HAP-1 (cell line): ENCODE measurements at regions not wholly inside any gene's neighbourhood (a gene's known extent, or its start where the extent isn't known, plus 50 kb on each side); places are given as distances from the start of the nearest gene placed in this dataset.
"Not testable (repeated sequence)": the region's sequence is repeated elsewhere in the genome, so short reads cannot be mapped to it uniquely, and the experiment has no call there.

Experiments used
- DNase-seq, 2 experiments: peaks; one replicate each; pipeline ENCODE4 v3.0.0-alpha.2; 2016 to 2020; ENCODE audit warnings: low spot score in 2 of 2
- H3K27me3 ChIP-seq: fragments of 250-450 bp; sonication (Bioruptor Pico); 2 replicates; pipeline ENCODE4 v1.5.1; 2020; ENCODE audit warnings: low read depth, mild to moderate bottlenecking, moderate library complexity
- H3K36me3 ChIP-seq: fragments of 250-450 bp; sonication (Bioruptor Pico); replicated peaks from 2 replicates; pipeline ENCODE4 v1.5.1; 2020; ENCODE audit warnings: mild to moderate bottlenecking
- H3K4me1 ChIP-seq: fragments of 250-450 bp; sonication (Bioruptor Pico); 2 replicates; pipeline ENCODE4 v1.5.1; 2020; ENCODE audit warnings: mild to moderate bottlenecking
- H3K4me3 ChIP-seq: fragments of 250-450 bp; sonication (Bioruptor Pico); 2 replicates; pipeline ENCODE4 v1.5.1; 2020; ENCODE audit warnings: mild to moderate bottlenecking, moderate library complexity
- H3K9me3 ChIP-seq: fragments of 250-450 bp; sonication (Bioruptor Pico); 2 replicates; pipeline ENCODE4 v1.5.1; 2020; ENCODE audit warnings: mild to moderate bottlenecking, moderate library complexity
- in situ Hi-C: fragments of 300-500 bp; cut with MboI; formaldehyde crosslinking; loops from 3 replicates; pipeline ENCODE4 v1.14.3; 2020; ENCODE audit warnings: low sequenced_read_pairs, inconsistent platforms, mixed read lengths

DNA sequence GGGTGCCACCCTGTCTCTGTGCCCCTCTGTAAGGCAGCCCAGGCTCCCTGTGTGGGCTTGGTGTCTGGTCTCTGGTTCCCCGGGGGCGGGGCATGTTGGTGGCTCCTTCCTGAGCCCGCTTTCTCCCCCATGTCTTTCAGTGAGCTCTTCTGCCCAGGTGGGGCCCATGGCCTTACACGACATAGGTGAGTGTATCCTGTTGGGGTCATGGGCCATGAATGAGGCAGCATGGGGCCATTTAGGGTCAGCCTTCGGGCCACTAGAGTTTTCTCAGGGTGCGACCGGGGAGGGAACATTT is 195.1 kb downstream of the UBE3A start:
- DNase-seq: peak in 1 of 2 experiments; percentile 1
- Histone ChIP-seq H3K4me3 (no peak overlapping the region), H3K36me3 (no peaks in the 10 kb centered on the region), H3K9me3 (peaks cover 3% of the 10 kb centered on the region; the same call in 1 of the 2 replicates), H3K4me1 (no peaks in the 10 kb centered on the region), H3K27me3 (no peaks in the 10 kb centered on the region)
- in situ Hi-C loops: no loop called here

DNA sequence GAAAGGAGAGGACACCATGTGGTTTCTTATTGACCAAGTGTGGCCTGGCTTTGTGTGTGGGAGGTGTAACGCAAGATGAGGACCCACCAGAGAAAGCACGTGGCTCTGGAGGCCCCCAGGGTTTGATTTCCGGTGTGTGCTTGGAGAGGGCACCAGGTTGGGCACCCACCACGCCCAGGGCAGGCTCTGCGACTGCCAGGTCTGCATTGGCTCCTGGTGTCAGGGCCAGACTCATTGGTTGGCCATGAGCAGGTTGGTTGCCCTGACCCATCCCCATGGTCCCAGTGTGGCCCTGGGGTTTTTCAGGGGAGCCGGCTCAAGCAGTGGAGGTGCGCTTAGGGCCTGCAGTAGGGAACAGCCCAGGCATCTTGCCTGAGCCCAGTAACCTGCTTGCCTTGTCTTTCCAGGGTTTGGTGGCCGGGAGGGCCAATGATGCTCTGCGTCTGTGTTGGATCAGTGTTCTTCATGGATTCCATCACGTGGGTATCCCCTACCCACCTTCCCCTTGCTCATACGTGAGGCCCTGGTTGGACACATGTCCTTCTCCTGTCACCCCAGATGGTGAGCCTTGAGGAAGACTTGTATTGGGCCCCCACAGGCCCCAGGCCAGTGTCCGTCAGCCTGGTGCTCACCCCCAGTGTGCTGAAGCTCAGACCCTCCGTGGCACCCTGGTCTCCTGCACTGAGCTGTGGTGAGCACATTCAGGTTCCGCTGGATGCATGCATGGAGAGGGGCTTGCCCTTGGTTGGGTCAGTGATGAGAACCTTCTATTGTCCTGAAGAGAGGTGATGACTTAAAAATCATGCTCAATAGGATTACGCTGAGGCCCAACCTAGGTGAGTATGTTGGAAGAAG is 193.9 kb downstream of the UBE3A start:
- Histone ChIP-seq H3K27me3 (no peaks in the 10 kb centered on the region), H3K4me3 (no peak overlapping the region), H3K4me1 (no peaks in the 10 kb centered on the region), H3K9me3 (peaks cover 3% of the 10 kb centered on the region; the same call in 1 of the 2 replicates), H3K36me3 (no peaks in the 10 kb centered on the region)
- no peak for DNase-seq
- in situ Hi-C loops: no loop called here

DNA sequence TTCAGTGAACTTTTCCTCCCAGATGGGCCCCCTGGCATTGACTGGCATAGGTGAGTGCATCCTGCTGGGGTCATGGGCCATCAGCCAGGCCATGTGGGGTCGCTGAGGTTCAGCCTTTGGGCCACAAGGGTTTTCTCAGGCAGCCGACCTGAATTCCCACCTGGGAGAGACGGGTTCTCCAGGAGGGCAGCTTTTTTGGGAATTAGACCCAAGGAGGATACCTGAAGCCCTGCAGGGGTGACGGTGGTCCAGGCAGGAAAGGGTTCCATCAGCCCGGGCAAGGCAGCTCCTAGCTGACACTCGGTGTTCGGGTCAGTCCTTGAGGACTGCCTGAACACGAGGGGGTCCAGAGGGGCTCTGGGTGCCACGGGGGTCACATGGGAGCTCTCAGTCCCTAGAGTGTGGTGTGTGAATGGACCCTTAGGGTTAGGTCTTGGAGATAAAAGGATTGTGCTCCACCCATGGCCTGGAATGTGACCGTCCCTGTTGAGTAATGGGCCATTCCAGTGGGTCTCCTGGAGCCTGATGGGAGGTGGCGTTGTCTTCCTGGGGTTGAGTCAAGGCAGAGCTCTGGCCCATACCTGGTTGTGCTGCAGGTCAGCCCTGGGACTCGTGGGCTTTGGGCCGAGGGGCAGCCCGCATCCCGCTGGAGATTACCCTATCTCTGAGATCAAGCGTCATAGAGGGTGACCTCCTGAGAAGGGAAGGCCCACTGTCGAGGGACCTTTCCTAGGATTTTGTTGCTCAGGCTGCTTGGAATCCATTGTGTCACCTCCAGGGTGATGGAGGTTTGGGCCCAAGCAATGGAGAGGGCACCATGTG is 192.8 kb downstream of the UBE3A start:
- H3K9me3 ChIP-seq: peaks cover 3% of the 10 kb centered on the region; the same call in 1 of the 2 replicates
- in situ Hi-C loops: no loop called here

DNA sequence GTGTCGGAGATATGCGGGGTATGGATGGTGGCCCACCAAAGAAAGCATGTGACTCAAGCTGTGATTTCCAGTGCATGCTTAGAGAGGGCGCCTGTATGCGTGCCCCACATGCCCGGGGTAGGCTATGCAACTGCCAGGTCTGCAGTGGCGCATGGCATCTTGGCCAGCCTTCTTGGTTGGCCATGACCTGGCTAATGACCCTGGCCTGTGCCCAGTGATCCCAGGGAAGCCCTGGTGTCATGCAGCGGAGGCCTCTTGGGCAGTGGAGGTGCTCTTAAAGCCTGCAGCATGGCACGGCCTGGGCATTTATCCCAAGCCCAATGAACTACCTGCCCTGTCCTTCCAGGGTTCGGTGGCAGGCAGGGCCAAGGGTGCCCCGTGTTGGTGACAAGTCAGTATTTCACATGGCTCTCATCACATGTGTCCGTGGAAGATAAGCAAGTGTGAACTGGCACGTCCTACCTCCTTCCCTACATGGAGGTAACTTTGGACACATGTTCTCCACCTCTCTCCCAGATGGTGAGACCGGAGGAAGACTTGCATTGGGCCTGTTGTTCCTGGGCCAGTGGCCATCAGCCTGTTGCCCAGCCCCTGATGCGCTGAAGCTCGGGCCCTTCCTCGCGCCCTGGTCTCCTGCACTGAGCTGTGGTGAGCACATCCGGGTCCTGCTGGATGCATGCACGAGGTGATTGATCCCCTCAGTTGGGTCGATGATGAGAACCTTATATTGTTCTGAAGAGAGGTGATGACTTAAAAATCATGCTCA is 192.0 kb downstream of the UBE3A start:
- Histone ChIP-seq H3K4me1 (no peaks in the 10 kb centered on the region), H3K27me3 (no peaks in the 10 kb centered on the region), H3K4me3 (no peak overlapping the region), H3K36me3 (no peaks in the 10 kb centered on the region), H3K9me3 (peaks cover 3% of the 10 kb centered on the region; the same call in 1 of the 2 replicates)
- no peak for DNase-seq
- in situ Hi-C loops: no loop called here

More for the DNA sequence above, 192.8 kb downstream of the UBE3A start:
- no peak overlapping the region for H3K4me3 ChIP-seq
- no peak for DNase-seq
- no peaks in the 10 kb centered on the region for H3K27me3 ChIP-seq
- no peaks in the 10 kb centered on the region for H3K4me1 ChIP-seq
- no peaks in the 10 kb centered on the region for H3K36me3 ChIP-seq

DNA sequence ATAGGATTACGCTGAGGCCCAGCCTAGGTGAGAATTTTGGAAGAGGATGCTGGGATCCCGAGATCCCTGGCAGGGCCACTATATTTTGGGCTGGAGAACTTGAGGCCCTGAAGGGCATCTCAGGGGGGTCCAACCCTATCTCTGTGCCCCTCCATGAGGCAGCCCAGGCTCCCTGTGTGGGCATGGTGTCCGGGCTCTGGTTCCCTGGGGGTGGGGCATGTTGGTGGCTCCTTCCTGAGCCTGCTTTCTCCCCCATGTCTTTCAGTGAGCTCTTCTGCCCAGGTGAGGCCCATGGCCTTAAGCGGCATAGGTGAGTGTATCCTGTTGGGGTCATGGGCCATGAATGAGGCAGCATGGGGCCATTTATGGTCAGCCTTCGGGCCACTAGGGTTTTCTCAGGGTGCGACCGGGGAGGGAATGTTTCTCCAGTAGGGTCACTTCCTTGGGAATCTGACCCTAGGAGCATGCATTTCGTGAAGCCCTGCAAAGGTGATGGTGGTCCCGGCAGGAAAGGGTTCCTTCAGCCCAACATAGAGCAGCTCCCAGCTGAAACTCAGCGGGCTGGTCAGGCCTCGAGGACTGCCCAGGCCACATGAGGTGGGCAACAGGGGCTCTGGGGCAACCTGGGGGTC is 191.3 kb downstream of the UBE3A start:
- no peak for DNase-seq
- Histone ChIP-seq H3K36me3 (no peaks in the 10 kb centered on the region), H3K9me3 (peaks cover 3% of the 10 kb centered on the region; the same call in 1 of the 2 replicates), H3K4me3 (no peak overlapping the region), H3K4me1 (no peaks in the 10 kb centered on the region), H3K27me3 (no peaks in the 10 kb centered on the region)
- in situ Hi-C loops: no loop called here

DNA sequence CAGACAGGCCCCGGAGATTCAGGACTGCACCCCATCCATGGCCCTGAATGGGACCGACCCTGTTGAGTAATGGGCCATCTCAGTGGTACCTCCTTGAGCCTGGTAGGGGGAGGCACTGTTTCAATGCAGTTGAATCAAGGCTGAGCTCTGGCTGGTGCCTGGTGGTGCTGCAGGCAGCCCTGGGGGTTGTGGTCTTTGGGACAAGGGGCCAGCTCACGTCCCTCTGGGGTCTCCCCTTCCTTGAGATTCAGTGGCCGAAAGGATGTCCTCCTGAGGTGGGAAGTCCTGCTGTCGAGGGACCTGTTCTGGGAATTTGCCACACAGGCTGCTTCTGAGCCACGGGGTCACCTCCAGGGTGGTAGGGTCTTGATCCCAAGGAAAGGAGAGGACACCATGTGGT is 190.7 kb downstream of the UBE3A start:
- H3K9me3 ChIP-seq, H3K4me1 ChIP-seq, H3K4me3 ChIP-seq, in situ Hi-C loops, DNase-seq, H3K36me3 ChIP-seq, H3K27me3 ChIP-seq: not testable (repeated sequence)

DNA sequence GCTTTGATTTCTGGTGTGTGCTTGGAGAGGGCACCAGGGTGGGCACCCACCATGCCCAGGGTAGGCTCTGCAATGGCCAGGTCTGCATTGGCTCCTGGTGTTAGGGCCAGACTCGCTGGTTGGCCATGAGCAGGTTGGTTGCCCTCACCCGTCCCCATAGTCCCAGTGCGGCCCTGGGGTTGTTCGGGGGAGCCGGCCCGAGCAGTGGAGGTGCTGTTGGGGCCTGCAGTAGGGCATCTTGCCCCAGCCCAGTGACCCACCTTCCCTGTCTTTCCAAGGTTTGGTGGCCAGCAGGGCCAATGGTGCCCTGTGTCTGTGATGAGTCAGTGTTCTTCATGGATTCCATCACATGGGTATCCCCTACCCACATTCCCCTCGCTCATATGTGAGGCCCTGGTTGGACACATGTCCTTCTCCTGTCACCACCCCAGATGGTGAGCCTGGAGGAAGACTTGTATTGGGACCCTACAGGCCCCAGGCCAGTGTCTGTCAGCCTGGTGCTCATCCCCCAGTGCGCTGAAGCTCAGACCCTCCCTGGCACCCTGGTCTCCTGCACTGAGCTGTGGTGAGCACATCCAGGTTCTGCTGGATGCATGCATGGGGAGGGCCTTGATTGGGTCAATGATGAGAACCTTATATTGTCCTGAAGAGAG is 190.1 kb downstream of the UBE3A start:
- Histone ChIP-seq H3K4me3 (no peak overlapping the region), H3K27me3 (no peaks in the 10 kb centered on the region), H3K9me3 (peaks cover 3% of the 10 kb centered on the region; the same call in 1 of the 2 replicates), H3K36me3 (no peaks in the 10 kb centered on the region), H3K4me1 (no peaks in the 10 kb centered on the region)
- no peak for DNase-seq
- in situ Hi-C loops: no loop called here

GRCh38 chr15:25249236-25250010 is 189.4 kb downstream of the UBE3A start:
- Histone ChIP-seq H3K27me3 (no peaks in the 10 kb centered on the region), H3K4me1 (no peaks in the 10 kb centered on the region), H3K4me3 (no peak overlapping the region), H3K36me3 (no peaks in the 10 kb centered on the region), H3K9me3 (peaks cover 3% of the 10 kb centered on the region; the same call in 1 of the 2 replicates)
- in situ Hi-C loops: no loop called here
- DNase-seq: no peak

- Histone ChIP-seq H3K36me3 (no peaks in the 10 kb centered on the region), H3K4me3 (no peak overlapping the region), H3K4me1 (no peaks in the 10 kb centered on the region), H3K27me3 (no peaks in the 10 kb centered on the region), H3K9me3 (peaks cover 3% of the 10 kb centered on the region; the same call in 1 of the 2 replicates)
- in situ Hi-C loops: no loop called here
- no peak for DNase-seq
These were observed 188.7 kb downstream of the UBE3A start for GRCh38 chr15:25250011-25250596.

GRCh38 chr15:25250906-25251622 is 187.8 kb downstream of the UBE3A start:
- Histone ChIP-seq H3K9me3 (no peaks in the 10 kb centered on the region; the same call in 1 of the 2 replicates), H3K4me3 (no peak overlapping the region), H3K4me1 (no peaks in the 10 kb centered on the region), H3K36me3 (no peaks in the 10 kb centered on the region), H3K27me3 (no peaks in the 10 kb centered on the region)
- DNase-seq: no peak
- in situ Hi-C loops: no loop called here

GRCh38 chr15:25251700-25252390 is 187.0 kb downstream of the UBE3A start:
- no peaks in the 10 kb centered on the region for H3K4me1 ChIP-seq
- H3K9me3 ChIP-seq: no peaks in the 10 kb centered on the region
- H3K27me3 ChIP-seq: no peaks in the 10 kb centered on the region
- in situ Hi-C loops: no loop called here
- DNase-seq: no peak
- no peak overlapping the region for H3K4me3 ChIP-seq
- no peaks in the 10 kb centered on the region for H3K36me3 ChIP-seq
